Epidermal melanocyte (primary cell): ENCODE measurements at regions not wholly inside any gene's neighbourhood (a gene's known extent, or its start where the extent isn't known, plus 50 kb on each side); places are given as distances from the start of the nearest gene placed in this dataset.
A peak's percentile ranks its signal among the peaks of the same experiment; 100 is the strongest.

ENCODE experiments used
- DNase-seq: peaks from one replicate; pipeline ENCODE4 v3.0.0; 2011; ENCODE audit warnings: low spot score; ENCODE audit not compliant: insufficient read length

GRCh38 chr10:123595661-123596060 is 70.5 kb upstream of the GPR26 start:
- DNase-seq, result no peak

GRCh38 chr10:123597676-123598075 is 68.5 kb upstream of the GPR26 start:
- DNase-seq, result no peak

GRCh38 chr10:123599366-123599849 is 66.7 kb upstream of the GPR26 start:
- no peak for DNase-seq

- DNase-seq, result no peak
Measured at GRCh38 chr10:123600177-123600576, 66.0 kb upstream of the GPR26 start.

GRCh38 chr10:123603130-123603529 is 63.0 kb upstream of the GPR26 start:
- no peak for DNase-seq

- no peak for DNase-seq
Measured at GRCh38 chr10:123604506-123604905, 61.6 kb upstream of the GPR26 start.

GRCh38 chr10:123606006-123606405 is 60.1 kb upstream of the GPR26 start:
- no peak for DNase-seq

- no peak for DNase-seq
Measured at GRCh38 chr10:123606955-123607354, 59.2 kb upstream of the GPR26 start.

GRCh38 chr10:123607386-123607785 is 58.8 kb upstream of the GPR26 start:
- DNase-seq, result no peak

- no peak for DNase-seq
Measured at GRCh38 chr10:123608047-123608446, 58.1 kb upstream of the GPR26 start.

GRCh38 chr10:123611243-123611642 is 54.9 kb upstream of the GPR26 start:
- DNase-seq, result no peak

- DNase-seq, result no peak
Measured at GRCh38 chr10:123611876-123612275, 54.3 kb upstream of the GPR26 start.

- DNase-seq, result no peak
Measured at GRCh38 chr10:123613346-123613850, 52.8 kb upstream of the GPR26 start.

- peak; percentile 36 for DNase-seq
Measured at GRCh38 chr10:123614888-123615287, 51.3 kb upstream of the GPR26 start.
